ENCODE measurements at regions not wholly inside any gene's neighbourhood (a gene's known extent, or its start where the extent isn't known, plus 50 kb on each side); places are given as distances from the start of the nearest gene placed in this dataset.

GRCh38 chr6:126176282-126176681, 163.6 kb upstream of the CENPW start:
- Histone ChIP-seq H3K9me3 (no peaks in the 10 kb centered on the region), H3K36me3 (no peaks in the 10 kb centered on the region), H3K4me3 (no peak overlapping the region), H3K27ac (no peak overlapping the region), H3K27me3 (replicated peaks; ENCODE audit: insufficient read depth) (no peaks in the 10 kb centered on the region), H3K4me1 (replicated peaks) (no peaks in the 10 kb centered on the region)
- intact Hi-C loops (cut with DNase I) = loop anchor here (10.0 kb wide), 1 partner anchor 169 kb away; the partner anchor contains the start of gene CENPW
- TF ChIP-seq, protein P1, sequence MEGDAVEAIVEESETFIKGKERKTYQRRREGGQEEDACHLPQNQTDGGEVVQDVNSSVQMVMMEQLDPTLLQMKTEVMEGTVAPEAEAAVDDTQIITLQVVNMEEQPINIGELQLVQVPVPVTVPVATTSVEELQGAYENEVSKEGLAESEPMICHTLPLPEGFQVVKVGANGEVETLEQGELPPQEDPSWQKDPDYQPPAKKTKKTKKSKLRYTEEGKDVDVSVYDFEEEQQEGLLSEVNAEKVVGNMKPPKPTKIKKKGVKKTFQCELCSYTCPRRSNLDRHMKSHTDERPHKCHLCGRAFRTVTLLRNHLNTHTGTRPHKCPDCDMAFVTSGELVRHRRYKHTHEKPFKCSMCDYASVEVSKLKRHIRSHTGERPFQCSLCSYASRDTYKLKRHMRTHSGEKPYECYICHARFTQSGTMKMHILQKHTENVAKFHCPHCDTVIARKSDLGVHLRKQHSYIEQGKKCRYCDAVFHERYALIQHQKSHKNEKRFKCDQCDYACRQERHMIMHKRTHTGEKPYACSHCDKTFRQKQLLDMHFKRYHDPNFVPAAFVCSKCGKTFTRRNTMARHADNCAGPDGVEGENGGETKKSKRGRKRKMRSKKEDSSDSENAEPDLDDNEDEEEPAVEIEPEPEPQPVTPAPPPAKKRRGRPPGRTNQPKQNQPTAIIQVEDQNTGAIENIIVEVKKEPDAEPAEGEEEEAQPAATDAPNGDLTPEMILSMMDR (IDR thresholded peaks at IDR 0.05) = peak in 1 of 4 experiments; percentile 24
- no peak for TF ChIP-seq POLR2A (IDR thresholded peaks at IDR 0.05)
- DNase-seq (ENCODE audit: low spot score) = no peak

DNA sequence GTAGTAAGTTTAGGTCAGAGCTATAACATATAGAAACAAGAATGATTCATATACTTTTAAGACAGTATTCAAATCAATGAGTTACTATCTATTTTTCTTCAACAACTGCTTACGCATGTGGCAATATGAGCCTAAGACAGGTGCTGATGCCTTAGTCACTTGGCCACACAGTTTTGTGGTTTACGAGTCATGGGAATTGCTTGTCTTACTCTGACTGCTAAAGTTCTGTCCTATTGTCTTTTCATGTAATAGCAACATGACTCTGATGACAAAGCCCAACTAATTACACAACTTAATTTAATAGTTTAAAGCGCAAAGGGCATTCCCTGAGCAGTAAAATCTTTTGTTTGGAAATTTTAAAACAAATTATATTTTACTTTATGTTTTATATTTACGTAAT, 159.3 kb upstream of the CENPW start:
- H3K9me3 ChIP-seq = no peaks in the 10 kb centered on the region
- 41% methylated on average over 4 of the region's 4 CpGs for WGBS
- no peak overlapping the region for H3K4me3 ChIP-seq
- intact Hi-C loops (cut with DNase I) = no loop called here
- no peaks in the 10 kb centered on the region for H3K4me1 ChIP-seq (replicated peaks)
- H3K27ac ChIP-seq = peak overlapping the region; percentile 6 to 46
- H3K36me3 ChIP-seq = no peaks in the 10 kb centered on the region
- TF ChIP-seq, protein P1 (IDR thresholded peaks at IDR 0.05) = no peak
- TF ChIP-seq POLR2AphosphoS5 (IDR thresholded peaks at IDR 0.05) = peak; percentile 19
- DNase-seq (ENCODE audit: low spot score) = no peak
- no peaks in the 10 kb centered on the region for H3K27me3 ChIP-seq (replicated peaks; ENCODE audit: insufficient read depth)

GRCh38 chr6:126181173-126181741, 158.7 kb upstream of the CENPW start:
- Histone ChIP-seq H3K4me1 (replicated peaks) (no peaks in the 10 kb centered on the region), H3K27ac (peak overlapping the region; percentile 6 to 46), H3K36me3 (no peaks in the 10 kb centered on the region), H3K27me3 (replicated peaks; ENCODE audit: insufficient read depth) (no peaks in the 10 kb centered on the region), H3K9me3 (no peaks in the 10 kb centered on the region), H3K4me3 (no peak overlapping the region)
- intact Hi-C loops (cut with DNase I) = no loop called here
- TF ChIP-seq POLR2AphosphoS5 (IDR thresholded peaks at IDR 0.05) (no peak), POLR2A (IDR thresholded peaks at IDR 0.05) (no peak)
- TF ChIP-seq, protein P1 (IDR thresholded peaks at IDR 0.05) = no peak
- no peak for DNase-seq (ENCODE audit: low spot score)

- TF ChIP-seq, protein P1 (IDR thresholded peaks at IDR 0.05) = no peak
- no peak for TF ChIP-seq POLR2AphosphoS5 (IDR thresholded peaks at IDR 0.05)
- TF ChIP-seq POLR2A (IDR thresholded peaks at IDR 0.05) = no peak
- H3K4me1 ChIP-seq (replicated peaks) = no peaks in the 10 kb centered on the region
- no peak overlapping the region for H3K4me3 ChIP-seq
- intact Hi-C loops (cut with DNase I) = no loop called here
- 61% methylated on average over 3 of the region's 3 CpGs for WGBS
- no peak for DNase-seq (ENCODE audit: low spot score)
- no peaks in the 10 kb centered on the region for H3K36me3 ChIP-seq
- peak overlapping the region; percentile 35 to 46 for H3K27ac ChIP-seq
- H3K9me3 ChIP-seq = no peaks in the 10 kb centered on the region
- no peaks in the 10 kb centered on the region for H3K27me3 ChIP-seq (replicated peaks; ENCODE audit: insufficient read depth)
Measured at GRCh38 chr6:126181890-126182289, 158.0 kb upstream of the CENPW start.

- TF ChIP-seq POLR2AphosphoS5 (IDR thresholded peaks at IDR 0.05) = peak; percentile 16
- TF ChIP-seq, protein P1 (IDR thresholded peaks at IDR 0.05) = no peak
- peak overlapping the region; percentile 17 to 35 for H3K27ac ChIP-seq
Measured at GRCh38 chr6:126182650-126183311, 157.1 kb upstream of the CENPW start.

More at GRCh38 chr6:126182650-126183311, 157.1 kb upstream of the CENPW start:
- Histone ChIP-seq H3K27me3 (replicated peaks; ENCODE audit: insufficient read depth) (no peaks in the 10 kb centered on the region), H3K4me3 (no peak overlapping the region), H3K4me1 (replicated peaks) (no peaks in the 10 kb centered on the region), H3K36me3 (no peaks in the 10 kb centered on the region), H3K9me3 (no peaks in the 10 kb centered on the region)
- DNase-seq (ENCODE audit: low spot score) = no peak
- 33% methylated on average over 2 of the region's 2 CpGs for WGBS
- intact Hi-C loops (cut with DNase I) = no loop called here
